Chondrocyte (in vitro differentiated cells): ENCODE measurements at regions not wholly inside any gene's neighbourhood (a gene's known extent, or its start where the extent isn't known, plus 50 kb on each side); places are given as distances from the start of the nearest gene placed in this dataset.

Experiments used
- DNase-seq: peaks from one replicate; pipeline ENCODE4 v3.0.0; 2021; ENCODE audit warnings: mixed read lengths, low spot score
- H3K27ac Mint-ChIP-seq: one replicate; pipeline ENCODE4 v1.8.0; 2021; ENCODE audit warnings: mild to moderate bottlenecking, moderate library complexity, mixed read lengths; ENCODE audit not compliant: unreplicated experiment
- H3K27me3 Mint-ChIP-seq: 2 replicates; pipeline ENCODE4 v1.8.0; 2021; ENCODE audit warnings: low read depth, mixed read lengths
- H3K36me3 Mint-ChIP-seq: 2 replicates; pipeline ENCODE4 v1.8.0; 2021; ENCODE audit warnings: low read depth, mixed read lengths
- H3K4me1 Mint-ChIP-seq: 2 replicates; pipeline ENCODE4 v1.8.0; 2021; ENCODE audit warnings: low read depth, mild to moderate bottlenecking, mixed read lengths
- H3K4me3 Mint-ChIP-seq: one replicate; pipeline ENCODE4 v1.8.0; 2021; ENCODE audit warnings: mild to moderate bottlenecking, moderate library complexity, mixed read lengths; ENCODE audit not compliant: unreplicated experiment
- H3K9me3 Mint-ChIP-seq: 2 replicates; pipeline ENCODE4 v1.8.0; 2021; ENCODE audit warnings: low read depth, mixed read lengths
- TF ChIP-seq, protein P1 (sequence below): fragments of 200-600 bp; sonication (generic); IDR thresholded peaks from 2 replicates; pipeline ENCODE4 v1.5.0; 2021; ENCODE audit warnings: antibody characterized with exemption, mild to moderate bottlenecking, moderate library complexity

DNA sequence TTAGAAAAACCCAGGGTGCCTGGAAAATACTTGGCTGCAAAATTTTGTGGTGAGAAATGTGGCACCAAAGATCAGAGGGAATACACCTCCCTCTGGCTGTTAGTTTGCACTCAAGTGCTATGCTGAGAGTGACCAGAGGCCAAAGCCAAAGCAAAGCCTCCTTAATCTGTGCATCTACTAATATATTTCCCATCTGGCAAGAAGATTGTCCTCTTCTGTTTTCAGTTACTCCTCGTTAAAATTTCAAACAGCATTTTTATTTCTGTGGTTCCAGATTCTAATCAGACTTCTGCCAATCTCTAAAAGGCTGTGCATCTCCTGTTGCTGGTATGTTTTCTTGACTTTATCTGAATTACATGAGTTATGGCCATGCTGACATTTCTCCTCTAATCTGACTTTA is 327.4 kb downstream of the TBX15 start:
- peaks cover 11% of the 10 kb centered on the region for H3K4me1 Mint-ChIP-seq
- H3K9me3 Mint-ChIP-seq: peaks cover 10% of the 10 kb centered on the region
- H3K36me3 Mint-ChIP-seq: no peaks in the 10 kb centered on the region
- DNase-seq: no peak
- H3K27ac Mint-ChIP-seq: no peak overlapping the region
- no peaks in the 10 kb centered on the region for H3K27me3 Mint-ChIP-seq
- TF ChIP-seq, protein P1, sequence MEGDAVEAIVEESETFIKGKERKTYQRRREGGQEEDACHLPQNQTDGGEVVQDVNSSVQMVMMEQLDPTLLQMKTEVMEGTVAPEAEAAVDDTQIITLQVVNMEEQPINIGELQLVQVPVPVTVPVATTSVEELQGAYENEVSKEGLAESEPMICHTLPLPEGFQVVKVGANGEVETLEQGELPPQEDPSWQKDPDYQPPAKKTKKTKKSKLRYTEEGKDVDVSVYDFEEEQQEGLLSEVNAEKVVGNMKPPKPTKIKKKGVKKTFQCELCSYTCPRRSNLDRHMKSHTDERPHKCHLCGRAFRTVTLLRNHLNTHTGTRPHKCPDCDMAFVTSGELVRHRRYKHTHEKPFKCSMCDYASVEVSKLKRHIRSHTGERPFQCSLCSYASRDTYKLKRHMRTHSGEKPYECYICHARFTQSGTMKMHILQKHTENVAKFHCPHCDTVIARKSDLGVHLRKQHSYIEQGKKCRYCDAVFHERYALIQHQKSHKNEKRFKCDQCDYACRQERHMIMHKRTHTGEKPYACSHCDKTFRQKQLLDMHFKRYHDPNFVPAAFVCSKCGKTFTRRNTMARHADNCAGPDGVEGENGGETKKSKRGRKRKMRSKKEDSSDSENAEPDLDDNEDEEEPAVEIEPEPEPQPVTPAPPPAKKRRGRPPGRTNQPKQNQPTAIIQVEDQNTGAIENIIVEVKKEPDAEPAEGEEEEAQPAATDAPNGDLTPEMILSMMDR: no peak
- H3K4me3 Mint-ChIP-seq: no peak overlapping the region

GRCh38 chr1:118659646-118660045 is 328.5 kb downstream of the TBX15 start:
- H3K27ac Mint-ChIP-seq: no peak overlapping the region
- no peaks in the 10 kb centered on the region for H3K27me3 Mint-ChIP-seq
- H3K4me3 Mint-ChIP-seq: no peak overlapping the region
- DNase-seq: no peak
- peaks cover 2% of the 10 kb centered on the region for H3K36me3 Mint-ChIP-seq
- peaks cover 15% of the 10 kb centered on the region for H3K9me3 Mint-ChIP-seq
- TF ChIP-seq, protein P1: no peak
- peaks cover 11% of the 10 kb centered on the region for H3K4me1 Mint-ChIP-seq

- Mint-ChIP-seq H3K4me1 (no peaks in the 10 kb centered on the region), H3K36me3 (peaks cover 2% of the 10 kb centered on the region)
Measured at GRCh38 chr1:118650107-118650807, 337.9 kb downstream of the TBX15 start.

DNA sequence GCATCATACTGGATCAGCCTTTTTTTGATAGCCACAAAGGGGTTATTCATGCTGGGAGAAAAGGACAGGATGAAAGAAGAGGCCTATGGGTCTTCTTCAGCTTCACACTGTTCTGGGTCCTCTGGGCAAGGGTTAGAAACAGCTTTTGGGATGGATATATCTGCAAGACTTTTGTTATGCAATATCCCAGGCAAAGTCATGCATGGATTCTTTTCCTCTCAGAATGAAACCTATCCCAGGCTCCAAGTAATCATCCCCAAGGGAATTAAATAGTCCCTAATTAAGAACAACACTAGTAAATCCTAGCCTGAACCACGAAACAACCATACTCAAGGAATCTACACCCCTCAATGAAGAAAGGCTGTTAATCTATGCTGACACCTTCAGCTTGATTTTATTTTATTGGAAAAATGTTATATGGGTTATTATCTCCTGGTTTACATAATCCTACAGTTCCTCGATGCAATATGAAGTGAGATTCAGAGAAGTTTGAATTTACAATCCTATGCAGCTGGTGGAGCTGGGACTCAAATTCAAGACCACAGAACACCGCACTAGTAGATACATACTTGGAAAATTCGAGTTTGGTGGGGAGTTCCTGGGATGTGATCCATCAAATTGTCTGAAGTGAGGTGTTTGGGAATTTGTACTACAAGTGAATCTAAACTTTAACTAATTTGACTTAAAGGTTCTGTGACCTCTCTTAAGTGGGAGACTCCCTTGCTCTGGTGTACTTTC is 338.6 kb downstream of the TBX15 start:
- Mint-ChIP-seq H3K9me3 (peaks cover 7% of the 10 kb centered on the region), H3K4me3 (no peak overlapping the region), H3K27me3 (no peaks in the 10 kb centered on the region), H3K36me3 (no peaks in the 10 kb centered on the region), H3K27ac (no peak overlapping the region), H3K4me1 (no peaks in the 10 kb centered on the region)
- TF ChIP-seq, protein P1: no peak
- DNase-seq: no peak

More at GRCh38 chr1:118650107-118650807, 337.9 kb downstream of the TBX15 start:
- TF ChIP-seq, protein P1: no peak
- Mint-ChIP-seq H3K9me3 (peaks cover 11% of the 10 kb centered on the region), H3K27ac (no peak overlapping the region), H3K27me3 (no peaks in the 10 kb centered on the region), H3K4me3 (no peak overlapping the region)
- no peak for DNase-seq

GRCh38 chr1:118636004-118636403 is 352.1 kb downstream of the TBX15 start:
- Mint-ChIP-seq H3K4me1 (no peaks in the 10 kb centered on the region), H3K27ac (no peak overlapping the region), H3K27me3 (peaks cover 3% of the 10 kb centered on the region), H3K4me3 (no peak overlapping the region), H3K36me3 (peaks cover 8% of the 10 kb centered on the region), H3K9me3 (peaks cover 29% of the 10 kb centered on the region)
- no peak for DNase-seq
- TF ChIP-seq, protein P1: no peak
